Fibroblast of the conjunctiva (primary cell): ENCODE measurements at regions not wholly inside any gene's neighbourhood (a gene's known extent, or its start where the extent isn't known, plus 50 kb on each side); places are given as distances from the start of the nearest gene placed in this dataset.
A peak's percentile ranks its signal among the peaks of the same experiment; 100 is the strongest.
"Not testable (repeated sequence)": the region's sequence is repeated elsewhere in the genome, so short reads cannot be mapped to it uniquely, and the experiment has no call there.

Source experiments
- DNase-seq: peaks from one replicate; pipeline ENCODE4 v3.0.0-alpha.2; 2010; ENCODE audit warnings: low read depth

GRCh38 chr21:18716578-18717138, 313.1 kb upstream of the TMPRSS15 start:
- no peak for DNase-seq

GRCh38 chr21:18722193-18722592, 318.6 kb upstream of the TMPRSS15 start:
- no peak for DNase-seq

DNA sequence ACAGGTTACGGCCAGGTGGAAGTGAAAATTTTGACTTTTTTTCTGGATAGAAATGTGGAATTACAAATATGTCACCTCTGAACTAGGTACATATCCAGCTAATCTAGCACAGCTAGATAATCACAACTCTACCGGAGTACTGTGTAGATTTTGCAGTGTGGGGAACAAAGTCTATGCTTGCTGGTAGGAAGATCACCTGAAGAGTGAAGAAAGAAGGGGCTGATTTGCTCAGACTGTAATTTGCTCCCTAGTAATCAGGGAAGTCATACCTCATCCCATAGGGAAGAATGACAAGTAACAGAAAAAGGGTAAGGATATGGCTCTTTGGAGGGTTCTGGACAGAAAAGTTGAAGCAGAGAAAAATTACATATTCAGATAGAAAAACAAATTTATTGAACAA, 319.6 kb upstream of the TMPRSS15 start:
- no peak for DNase-seq

DNA sequence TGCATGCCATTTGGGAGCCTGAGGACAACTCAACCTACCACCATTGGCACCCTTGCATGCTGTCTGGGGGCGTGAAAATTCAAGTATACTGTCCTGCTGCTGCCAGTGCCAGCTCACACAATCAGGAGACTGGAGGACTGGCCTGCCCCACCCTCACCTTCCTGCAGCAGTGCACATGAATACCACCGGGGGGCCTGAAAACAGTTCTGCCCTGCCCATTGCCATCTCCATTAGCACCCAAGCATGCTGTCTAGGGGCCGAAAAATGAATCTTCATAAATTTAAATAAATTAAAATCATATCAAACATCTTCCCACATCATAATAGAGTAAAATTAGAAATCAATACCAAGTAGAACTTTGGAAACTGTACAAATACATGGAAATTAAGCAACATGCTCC, 322.1 kb upstream of the TMPRSS15 start:
- no peak for DNase-seq

- DNase-seq: no peak
Measured at GRCh38 chr21:18741954-18742353, 338.4 kb upstream of the TMPRSS15 start.

- DNase-seq: peak; percentile 26
Measured at GRCh38 chr21:18743531-18743930, 339.9 kb upstream of the TMPRSS15 start.

DNA sequence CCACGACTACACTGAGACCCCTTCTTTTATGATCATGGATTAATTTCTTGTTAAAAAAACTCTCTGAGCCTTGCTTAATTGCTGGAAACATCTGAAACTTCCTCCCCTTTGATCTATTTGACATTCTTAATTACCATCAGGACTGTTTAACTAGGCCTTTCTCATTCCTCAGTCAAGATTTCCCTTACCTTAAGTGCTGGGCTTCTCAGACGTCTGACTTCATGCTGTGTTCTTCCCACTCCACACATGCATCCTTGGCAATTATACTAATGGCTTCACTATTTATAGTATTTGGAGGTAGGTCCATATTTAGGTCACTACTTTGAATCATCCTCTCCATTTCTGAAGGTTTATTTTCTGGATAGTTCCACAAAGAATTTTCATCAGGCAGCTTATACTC, 341.3 kb upstream of the TMPRSS15 start:
- DNase-seq: no peak

DNA sequence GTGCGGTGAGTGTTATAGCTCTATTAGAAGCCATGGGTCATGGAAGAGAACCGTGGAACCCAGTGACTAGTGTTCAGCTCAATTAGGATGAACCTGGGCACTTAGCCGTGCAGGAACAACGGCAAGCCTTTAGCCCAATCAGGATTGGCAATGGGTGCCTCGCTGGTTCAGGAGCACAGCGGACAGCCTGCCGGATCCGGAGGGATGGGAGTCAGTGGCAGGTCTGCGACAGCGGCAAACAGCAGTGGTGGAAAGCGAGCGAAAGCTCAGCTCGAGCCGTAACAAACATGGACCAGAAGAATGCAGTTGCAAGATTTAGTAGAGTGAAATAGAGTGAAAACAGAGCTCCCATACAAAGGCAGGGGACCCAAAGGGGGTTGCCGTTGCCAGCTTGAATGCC, 349.3 kb upstream of the TMPRSS15 start:
- DNase-seq: not testable (repeated sequence)

DNA sequence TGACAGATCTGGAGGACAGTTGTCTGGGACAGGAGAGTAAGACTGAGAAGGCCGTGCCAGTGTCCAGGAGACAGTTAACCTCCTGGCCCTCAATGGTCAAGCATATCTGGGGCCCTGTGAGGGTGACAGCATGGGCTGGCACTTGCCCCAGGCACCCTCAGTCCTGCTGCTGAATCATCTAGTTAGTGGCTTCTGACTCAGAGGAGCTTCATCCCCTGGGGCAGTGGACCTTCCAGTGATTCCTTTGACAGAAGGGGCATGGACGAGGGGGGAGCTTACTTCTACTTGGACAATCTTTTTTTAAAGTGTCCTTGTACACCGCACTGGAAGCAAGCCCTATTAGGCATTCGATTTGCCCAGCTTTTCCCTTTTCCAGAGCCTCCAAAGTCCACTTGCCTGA, 352.7 kb upstream of the TMPRSS15 start:
- not testable (repeated sequence) for DNase-seq

GRCh38 chr21:18759267-18759666, 355.7 kb upstream of the TMPRSS15 start:
- DNase-seq: no peak

- no peak for DNase-seq
Measured at GRCh38 chr21:18759751-18760161, 356.2 kb upstream of the TMPRSS15 start.

DNA sequence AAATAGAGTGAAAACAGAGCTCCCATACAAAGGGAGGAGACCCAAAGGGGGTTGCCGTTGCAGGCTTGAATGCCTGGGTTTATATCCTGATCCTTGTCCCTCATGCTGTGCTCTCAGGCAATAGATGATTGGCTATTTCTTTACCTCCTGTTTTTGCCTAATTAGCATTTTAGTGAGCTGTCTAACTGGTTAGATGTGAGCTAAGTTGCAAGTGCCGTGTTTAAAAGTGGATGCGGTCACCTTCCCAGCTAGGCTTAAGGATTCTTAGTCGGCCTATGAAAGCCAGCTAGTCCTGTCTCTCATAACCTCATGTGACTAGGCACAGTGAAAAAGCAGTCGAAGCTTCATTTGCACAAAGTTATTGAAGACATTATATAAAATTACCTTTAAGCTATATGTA, 356.7 kb upstream of the TMPRSS15 start:
- no peak for DNase-seq

GRCh38 chr21:18764720-18765119, 361.1 kb upstream of the TMPRSS15 start:
- DNase-seq: no peak

DNA sequence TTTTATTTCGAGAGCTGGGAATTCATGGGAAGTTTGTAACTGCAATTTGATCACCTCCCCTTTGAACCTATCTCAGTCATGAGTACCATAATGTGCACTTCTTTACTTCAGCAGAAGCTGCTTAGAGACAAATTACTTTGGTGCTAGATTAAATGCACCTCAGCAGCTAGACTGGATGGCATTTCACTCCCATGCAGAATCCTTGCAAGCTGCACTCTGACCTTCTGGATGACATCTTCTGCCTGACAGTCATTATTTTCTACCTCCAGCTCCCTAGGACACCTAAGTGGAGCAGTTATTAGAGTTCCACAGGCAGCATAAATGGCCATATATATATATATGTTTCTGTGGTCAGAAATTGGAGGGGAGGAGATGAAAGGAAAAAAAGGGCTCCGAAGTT, 366.0 kb upstream of the TMPRSS15 start:
- no peak for DNase-seq

GRCh38 chr21:18771845-18772380, 368.3 kb upstream of the TMPRSS15 start:
- DNase-seq: no peak

DNA sequence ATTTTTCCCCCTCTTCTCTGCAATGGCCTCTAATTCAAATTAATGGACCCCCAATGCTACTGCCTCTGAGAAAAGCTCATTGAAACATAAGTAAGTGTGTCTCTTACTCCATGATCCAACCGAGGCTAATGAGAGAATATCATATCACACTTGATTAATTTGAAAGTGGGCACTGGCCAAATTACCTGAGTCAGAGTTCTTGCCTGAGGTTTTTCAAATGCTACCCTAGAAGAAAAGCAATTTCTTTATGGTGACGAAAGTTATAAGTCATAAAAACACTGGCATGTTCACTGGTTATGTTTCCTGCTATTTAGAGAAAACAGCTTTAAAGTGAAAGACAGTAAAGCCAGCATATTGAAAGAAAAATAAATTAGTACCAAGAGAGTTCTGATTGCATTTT, 368.8 kb upstream of the TMPRSS15 start:
- peak; percentile 3 for DNase-seq

- no peak for DNase-seq
Measured at GRCh38 chr21:18772897-18773296, 369.3 kb upstream of the TMPRSS15 start.

GRCh38 chr21:18776936-18777335, 373.4 kb upstream of the TMPRSS15 start:
- DNase-seq: no peak

DNA sequence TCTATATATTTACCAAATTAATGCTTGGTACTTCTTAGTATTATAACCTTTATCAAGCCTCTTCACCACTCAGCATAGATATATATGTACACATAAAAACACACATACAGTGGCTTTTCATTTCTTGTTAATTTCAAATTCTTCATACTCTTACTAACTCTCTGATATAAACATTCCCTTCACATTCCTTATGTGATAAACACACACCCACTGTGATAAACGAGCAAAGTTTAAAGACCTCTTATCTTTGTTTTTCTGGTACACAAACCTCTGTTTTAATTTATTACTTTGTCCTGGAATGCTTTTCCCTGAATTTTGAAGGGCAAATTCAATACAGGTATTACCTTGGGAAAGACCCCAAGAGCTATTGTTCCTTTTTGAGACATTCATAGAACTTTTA, 379.1 kb upstream of the TMPRSS15 start:
- DNase-seq: no peak

GRCh38 chr21:18801468-18801867, 397.9 kb upstream of the TMPRSS15 start:
- DNase-seq: no peak

GRCh38 chr21:18803624-18804023, 400.0 kb upstream of the TMPRSS15 start:
- DNase-seq: no peak

- DNase-seq: no peak
Measured at GRCh38 chr21:18810136-18810535, 406.6 kb upstream of the TMPRSS15 start.

- no peak for DNase-seq
Measured at GRCh38 chr21:18812308-18812707, 408.7 kb upstream of the TMPRSS15 start.

- DNase-seq: no peak
Measured at GRCh38 chr21:18819507-18819906, 415.9 kb upstream of the TMPRSS15 start.

DNA sequence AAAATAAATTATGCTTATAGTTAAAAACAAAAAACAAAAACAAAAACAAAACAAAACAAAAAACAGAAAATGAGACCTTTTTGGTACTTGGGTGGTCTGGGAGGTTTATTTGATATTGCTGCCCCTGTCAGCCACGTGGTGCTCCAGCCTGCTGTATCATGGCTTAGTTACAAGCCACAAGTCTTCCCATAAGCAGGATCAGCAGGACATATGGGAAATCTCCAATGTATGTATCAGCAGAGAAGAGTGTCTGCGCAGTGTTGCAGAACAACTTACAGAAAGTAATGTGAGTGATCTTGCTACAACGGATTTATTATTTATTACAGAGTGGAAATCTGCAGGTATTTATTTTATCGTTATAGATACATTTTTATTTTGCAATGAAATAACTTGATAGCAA, 423.0 kb upstream of the TMPRSS15 start:
- DNase-seq: no peak
